WTC11 (cell line): ENCODE measurements at regions not wholly inside any gene's neighbourhood (a gene's known extent, or its start where the extent isn't known, plus 50 kb on each side); places are given as distances from the start of the nearest gene placed in this dataset.

Experiments
- ATAC-seq: fragments of 200-7000 bp; cut with Tn5 transposase; 2 replicates; pipeline ENCODE4 v1.10.0; 2021; ENCODE audit warnings: mild to moderate bottlenecking, moderate library complexity
- CTCF ChIA-PET: fragments of 300-600 bp; sonication (Branson Sonifier 250); formaldehyde crosslinking; loops from one replicate; lab custom pipeline; 2021; ENCODE audit warnings: antibody characterized with exemption; lab: Charles Lee
- POLR2A ChIA-PET: fragments of 350-600 bp; sonication (Branson Sonifier 250); formaldehyde crosslinking; loops from one replicate; lab custom pipeline; 2021; ENCODE audit warnings: antibody characterized with exemption; lab: Charles Lee
- DNase-seq: peaks from one replicate; pipeline ENCODE4 v3.0.0; 2021; ENCODE audit warnings: low spot score
- H3K27ac Mint-ChIP-seq: 2 replicates; pipeline ENCODE4 v1.8.0; 2021; ENCODE audit warnings: mixed read lengths
- H3K27me3 Mint-ChIP-seq: 2 replicates; pipeline ENCODE4 v1.8.0; 2021; ENCODE audit warnings: low read depth, mild to moderate bottlenecking, moderate library complexity, mixed read lengths
- H3K36me3 Mint-ChIP-seq: 2 replicates; pipeline ENCODE4 v1.8.0; 2021; ENCODE audit warnings: mixed read lengths
- H3K4me1 Mint-ChIP-seq: 2 replicates; pipeline ENCODE4 v1.8.0; 2022; ENCODE audit warnings: mixed read lengths
- H3K4me3 Mint-ChIP-seq: 2 replicates; pipeline ENCODE4 v1.8.0; 2021; ENCODE audit warnings: mild to moderate bottlenecking, moderate library complexity, mixed read lengths
- H3K9me3 Mint-ChIP-seq: 2 replicates; pipeline ENCODE4 v1.8.0; 2021; ENCODE audit warnings: mixed read lengths
- ATF1 ChIP-seq: sonication (generic); formaldehyde crosslinking; IDR thresholded peaks from 2 replicates; pipeline ENCODE4 v1.8.1; 2023; ENCODE audit warnings: mild to moderate bottlenecking, moderate library complexity, missing genetic modification reagents
- CREM ChIP-seq: sonication (generic); formaldehyde crosslinking; IDR thresholded peaks from 2 replicates; pipeline ENCODE4 v1.8.1; 2022; ENCODE audit warnings: mild to moderate bottlenecking, missing genetic modification reagents, moderate library complexity
- E2F1 ChIP-seq: sonication (generic); formaldehyde crosslinking; IDR thresholded peaks from 2 replicates; pipeline ENCODE4 v1.8.0; 2022; ENCODE audit warnings: mild to moderate bottlenecking, missing genetic modification reagents
- E2F4 ChIP-seq: sonication (generic); formaldehyde crosslinking; IDR thresholded peaks from 2 replicates; pipeline ENCODE4 v1.8.1; 2022; ENCODE audit warnings: low read depth, mild to moderate bottlenecking, moderate library complexity, missing genetic modification reagents, borderline replicate concordance
- ETV6 ChIP-seq: sonication (generic); formaldehyde crosslinking; IDR thresholded peaks from 2 replicates; pipeline ENCODE4 v1.8.1; 2022; ENCODE audit warnings: mild to moderate bottlenecking, missing genetic modification reagents
- FOXK1 ChIP-seq: sonication (generic); formaldehyde crosslinking; IDR thresholded peaks from 2 replicates; pipeline ENCODE4 v1.8.0; 2022; ENCODE audit warnings: mild to moderate bottlenecking, moderate library complexity, missing genetic modification reagents
- FOXP1 ChIP-seq: sonication (generic); formaldehyde crosslinking; IDR thresholded peaks from 2 replicates; pipeline ENCODE4 v1.8.0; 2022; ENCODE audit warnings: missing genetic modification reagents, mild to moderate bottlenecking, moderate library complexity, borderline replicate concordance
- HMGA2 ChIP-seq: fragments of 250-450 bp; sonication (Bioruptor Pico); IDR thresholded peaks from 2 replicates; pipeline ENCODE4 v1.4.0; 2021; ENCODE audit warnings: mild to moderate bottlenecking, moderate library complexity
- JUN ChIP-seq: sonication (generic); formaldehyde crosslinking; IDR thresholded peaks from 2 replicates; pipeline ENCODE4 v1.8.0; 2023; ENCODE audit warnings: mild to moderate bottlenecking, missing genetic modification reagents
- MAX ChIP-seq: sonication (generic); formaldehyde crosslinking; IDR thresholded peaks from 2 replicates; pipeline ENCODE4 v1.8.0; 2022; ENCODE audit warnings: mild to moderate bottlenecking, missing genetic modification reagents
- NFATC4 ChIP-seq: fragments of 250-450 bp; sonication (Bioruptor Pico); IDR thresholded peaks from 2 replicates; pipeline ENCODE4 v1.9.0; 2021; ENCODE audit warnings: mild to moderate bottlenecking
- NFE2L1 ChIP-seq: sonication (generic); formaldehyde crosslinking; IDR thresholded peaks from 2 replicates; pipeline ENCODE4 v1.8.1; 2023; ENCODE audit warnings: missing genetic modification reagents
- NR2C2 ChIP-seq: sonication (generic); formaldehyde crosslinking; IDR thresholded peaks from 2 replicates; pipeline ENCODE4 v1.8.0; 2022; ENCODE audit warnings: mild to moderate bottlenecking, missing genetic modification reagents
- RELA ChIP-seq: sonication (generic); formaldehyde crosslinking; IDR thresholded peaks from 2 replicates; pipeline ENCODE4 v1.8.1; 2022; ENCODE audit warnings: missing genetic modification reagents, mild to moderate bottlenecking, borderline replicate concordance
- RORB ChIP-seq: fragments of 250-450 bp; sonication (Bioruptor Pico); IDR thresholded peaks from 2 replicates; pipeline ENCODE4 v1.9.0; 2021; ENCODE audit warnings: mild to moderate bottlenecking
- SMAD4 ChIP-seq: sonication (generic); formaldehyde crosslinking; IDR thresholded peaks from 2 replicates; pipeline ENCODE4 v1.8.0; 2022; ENCODE audit warnings: mild to moderate bottlenecking, missing genetic modification reagents
- SOX15 ChIP-seq: fragments of 250-450 bp; sonication (Bioruptor Pico); IDR thresholded peaks from 2 replicates; pipeline ENCODE4 v1.9.0; 2021; ENCODE audit warnings: mild to moderate bottlenecking
- TEAD4 ChIP-seq: sonication (generic); formaldehyde crosslinking; IDR thresholded peaks from 2 replicates; pipeline ENCODE4 v1.8.0; 2022; ENCODE audit warnings: mild to moderate bottlenecking, missing genetic modification reagents
- USF1 ChIP-seq: sonication (generic); formaldehyde crosslinking; IDR thresholded peaks from 2 replicates; pipeline ENCODE4 v1.8.0; 2022; ENCODE audit warnings: mild to moderate bottlenecking, missing genetic modification reagents
- ZBTB21 ChIP-seq: sonication (generic); formaldehyde crosslinking; IDR thresholded peaks from 2 replicates; pipeline ENCODE4 v1.8.1; 2023; ENCODE audit warnings: mild to moderate bottlenecking, missing genetic modification reagents, borderline replicate concordance
- ZNF396 ChIP-seq: fragments of 250-450 bp; sonication (Bioruptor Pico); IDR thresholded peaks from 2 replicates; pipeline ENCODE4 v1.8.0; 2021; ENCODE audit warnings: mild to moderate bottlenecking, moderate library complexity, borderline replicate concordance
- ZSCAN18 ChIP-seq: fragments of 250-450 bp; sonication (Bioruptor Pico); IDR thresholded peaks from 2 replicates; pipeline ENCODE4 v2.1.2; 2022; ENCODE audit warnings: mild to moderate bottlenecking, moderate library complexity
- TF ChIP-seq, protein P1 (sequence below): sonication (generic); formaldehyde crosslinking; IDR thresholded peaks from 2 replicates; pipeline ENCODE4 v1.8.0; 2023; ENCODE audit warnings: missing genetic modification reagents

DNA sequence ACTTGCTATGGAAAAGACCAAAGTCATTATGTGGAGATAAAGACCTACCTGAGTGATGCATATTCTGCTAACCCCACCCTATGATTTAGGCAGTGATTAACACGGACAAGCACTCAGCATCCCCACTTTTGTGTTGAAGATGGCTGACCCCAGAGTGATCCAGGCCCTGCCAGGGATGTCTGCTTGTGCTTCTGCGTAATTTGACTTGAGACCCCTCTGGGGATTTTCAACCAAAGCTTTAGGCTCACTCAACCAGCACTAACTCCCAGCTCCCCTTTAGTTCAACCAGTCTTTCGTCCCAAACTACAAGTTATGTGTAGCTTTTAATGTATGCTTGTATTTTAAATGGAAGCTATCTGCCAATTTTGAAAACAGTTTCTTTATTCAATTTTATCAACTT is 538.0 kb upstream of the ID4 start:
- CTCF ChIA-PET, result no interaction called here
- DNase-seq, result no peak

GRCh38 chr6:19301980-19302379 is 535.2 kb upstream of the ID4 start:
- Mint-ChIP-seq H3K4me3 (no peak overlapping the region), H3K4me1 (peaks cover 26% of the 10 kb centered on the region), H3K27ac (no peak overlapping the region), H3K9me3 (no peaks in the 10 kb centered on the region)
- CTCF ChIA-PET, result interaction anchor here (0.7 kb wide), 1 partner anchor 24 kb away, joined by 3 read pairs; no protein-coding TSS in a partner anchor
- POLR2A ChIA-PET, result interaction anchor here (0.6 kb wide), 1 partner anchor 1595 kb away, joined by 4 read pairs; the partner anchor contains the start of gene NUP153
- DNase-seq, result no peak
- TF ChIP-seq JUN (CRISPR knock-in tag) (no peak), RELA (CRISPR knock-in tag) (no peak), SOX15 (CRISPR knock-in tag) (no peak), ZNF396 (CRISPR knock-in tag) (no peak), USF1 (CRISPR knock-in tag) (no peak)
- TF ChIP-seq, all 79 proteins: peak for 0
- no peak for ATAC-seq
- Mint-ChIP-seq H3K27me3 (peaks cover 91% of the 10 kb centered on the region), H3K36me3 (no peaks in the 10 kb centered on the region)

More for the DNA sequence above, 538.0 kb upstream of the ID4 start:
- peaks cover 80% of the 10 kb centered on the region for H3K27me3 Mint-ChIP-seq
- H3K4me3 Mint-ChIP-seq, result no peak overlapping the region
- H3K4me1 Mint-ChIP-seq, result peaks cover 26% of the 10 kb centered on the region
- no peak for ATAC-seq
- no peaks in the 10 kb centered on the region for H3K36me3 Mint-ChIP-seq
- H3K27ac Mint-ChIP-seq, result no peak overlapping the region
- POLR2A ChIA-PET, result no interaction called here
- TF ChIP-seq TEAD4 (CRISPR knock-in tag) (no peak), ZSCAN18 (CRISPR knock-in tag) (no peak), NFATC4 (CRISPR knock-in tag) (no peak), MAX (CRISPR knock-in tag) (no peak), SMAD4 (CRISPR knock-in tag) (no peak), HMGA2 (CRISPR knock-in tag) (no peak), E2F1 (CRISPR knock-in tag) (no peak), CREM (CRISPR knock-in tag) (no peak), E2F4 (CRISPR knock-in tag) (no peak), FOXP1 (CRISPR knock-in tag) (no peak), USF1 (CRISPR knock-in tag) (no peak), RORB (CRISPR knock-in tag) (no peak), ETV6 (CRISPR knock-in tag) (no peak), NFE2L1 (CRISPR knock-in tag) (no peak), ZBTB21 (CRISPR knock-in tag) (no peak), NR2C2 (CRISPR knock-in tag) (no peak), ATF1 (no peak), FOXK1 (CRISPR knock-in tag) (no peak)
- TF ChIP-seq, protein P1, sequence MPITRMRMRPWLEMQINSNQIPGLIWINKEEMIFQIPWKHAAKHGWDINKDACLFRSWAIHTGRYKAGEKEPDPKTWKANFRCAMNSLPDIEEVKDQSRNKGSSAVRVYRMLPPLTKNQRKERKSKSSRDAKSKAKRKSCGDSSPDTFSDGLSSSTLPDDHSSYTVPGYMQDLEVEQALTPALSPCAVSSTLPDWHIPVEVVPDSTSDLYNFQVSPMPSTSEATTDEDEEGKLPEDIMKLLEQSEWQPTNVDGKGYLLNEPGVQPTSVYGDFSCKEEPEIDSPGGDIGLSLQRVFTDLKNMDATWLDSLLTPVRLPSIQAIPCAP (CRISPR knock-in tag), result no peak
- H3K9me3 Mint-ChIP-seq, result no peaks in the 10 kb centered on the region
